Retinal pigment epithelial cell (primary cell): ENCODE measurements at regions not wholly inside any gene's neighbourhood (a gene's known extent, or its start where the extent isn't known, plus 50 kb on each side); places are given as distances from the start of the nearest gene placed in this dataset.

Experiments used
- DNase-seq: peaks from one replicate; pipeline ENCODE4 v3.0.0-alpha.2; 2010; ENCODE audit warnings: low read depth
- H3K4me3 ChIP-seq: 2 replicates; pipeline ENCODE4 v1.5.1; 2011; ENCODE audit warnings: mild to moderate bottlenecking, low read length, control low read depth, moderate library complexity
- TF ChIP-seq, protein P1 (sequence below): conservative IDR thresholded peaks from 2 replicates; pipeline ENCODE4 v1.5.1; 2011; ENCODE audit warnings: low read depth, low read length, control low read depth, inconsistent platforms

DNA sequence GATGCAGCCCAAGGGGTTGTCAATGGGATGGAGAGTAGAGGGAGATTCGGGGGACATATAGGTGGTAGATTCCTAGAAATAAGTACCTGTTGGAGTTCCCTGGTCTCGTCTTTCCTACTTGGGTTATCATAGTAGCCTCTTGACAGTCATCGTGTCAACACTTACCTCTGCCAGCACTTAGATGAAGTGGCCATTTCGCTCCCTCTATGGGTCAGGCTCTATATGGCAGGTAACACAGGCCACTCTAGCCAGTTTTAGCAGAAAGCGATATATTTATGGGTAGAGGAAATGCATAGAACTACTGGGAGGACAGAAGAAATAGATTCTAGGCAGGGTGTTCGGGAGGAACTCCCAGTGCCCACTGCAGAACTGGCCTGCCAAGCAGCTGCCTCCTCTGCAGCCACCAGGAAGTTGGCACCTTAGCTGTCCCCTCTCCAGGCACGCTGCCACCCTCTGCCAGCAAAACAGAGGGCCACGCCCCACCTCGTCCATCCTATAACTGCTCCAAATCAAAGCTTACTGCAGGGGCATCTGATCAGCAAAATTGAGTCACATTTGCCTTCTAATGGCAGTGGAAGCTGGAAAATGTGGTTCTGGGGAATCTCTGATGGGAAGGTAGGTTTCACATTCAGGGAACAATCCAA lies 181.3 kb downstream of the INSIG2 start:
- no peak overlapping the region for H3K4me3 ChIP-seq
- TF ChIP-seq, protein P1, sequence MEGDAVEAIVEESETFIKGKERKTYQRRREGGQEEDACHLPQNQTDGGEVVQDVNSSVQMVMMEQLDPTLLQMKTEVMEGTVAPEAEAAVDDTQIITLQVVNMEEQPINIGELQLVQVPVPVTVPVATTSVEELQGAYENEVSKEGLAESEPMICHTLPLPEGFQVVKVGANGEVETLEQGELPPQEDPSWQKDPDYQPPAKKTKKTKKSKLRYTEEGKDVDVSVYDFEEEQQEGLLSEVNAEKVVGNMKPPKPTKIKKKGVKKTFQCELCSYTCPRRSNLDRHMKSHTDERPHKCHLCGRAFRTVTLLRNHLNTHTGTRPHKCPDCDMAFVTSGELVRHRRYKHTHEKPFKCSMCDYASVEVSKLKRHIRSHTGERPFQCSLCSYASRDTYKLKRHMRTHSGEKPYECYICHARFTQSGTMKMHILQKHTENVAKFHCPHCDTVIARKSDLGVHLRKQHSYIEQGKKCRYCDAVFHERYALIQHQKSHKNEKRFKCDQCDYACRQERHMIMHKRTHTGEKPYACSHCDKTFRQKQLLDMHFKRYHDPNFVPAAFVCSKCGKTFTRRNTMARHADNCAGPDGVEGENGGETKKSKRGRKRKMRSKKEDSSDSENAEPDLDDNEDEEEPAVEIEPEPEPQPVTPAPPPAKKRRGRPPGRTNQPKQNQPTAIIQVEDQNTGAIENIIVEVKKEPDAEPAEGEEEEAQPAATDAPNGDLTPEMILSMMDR: peak; percentile 44
- DNase-seq: no peak

DNA sequence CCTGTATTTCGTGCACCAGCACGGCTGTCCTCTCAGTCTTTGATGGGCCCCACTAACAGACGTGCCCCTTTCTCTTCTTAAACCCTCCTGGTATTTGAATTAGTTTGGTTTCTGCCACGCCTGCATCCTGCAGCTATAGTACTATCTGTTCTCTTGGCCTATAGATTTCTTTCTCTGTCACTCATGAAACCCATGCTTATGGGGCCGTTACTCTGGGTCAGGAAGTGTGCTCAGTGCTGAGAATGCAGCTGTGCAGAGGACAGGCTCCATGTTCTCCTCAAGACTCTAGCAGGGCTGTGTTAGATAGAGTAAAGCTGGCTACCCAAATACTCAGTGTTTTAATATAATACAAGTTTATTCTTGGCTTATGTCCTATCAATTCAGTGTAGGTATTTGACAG lies 180.0 kb downstream of the INSIG2 start:
- TF ChIP-seq, protein P1: no peak
- DNase-seq: no peak
- H3K4me3 ChIP-seq: no peak overlapping the region

DNA sequence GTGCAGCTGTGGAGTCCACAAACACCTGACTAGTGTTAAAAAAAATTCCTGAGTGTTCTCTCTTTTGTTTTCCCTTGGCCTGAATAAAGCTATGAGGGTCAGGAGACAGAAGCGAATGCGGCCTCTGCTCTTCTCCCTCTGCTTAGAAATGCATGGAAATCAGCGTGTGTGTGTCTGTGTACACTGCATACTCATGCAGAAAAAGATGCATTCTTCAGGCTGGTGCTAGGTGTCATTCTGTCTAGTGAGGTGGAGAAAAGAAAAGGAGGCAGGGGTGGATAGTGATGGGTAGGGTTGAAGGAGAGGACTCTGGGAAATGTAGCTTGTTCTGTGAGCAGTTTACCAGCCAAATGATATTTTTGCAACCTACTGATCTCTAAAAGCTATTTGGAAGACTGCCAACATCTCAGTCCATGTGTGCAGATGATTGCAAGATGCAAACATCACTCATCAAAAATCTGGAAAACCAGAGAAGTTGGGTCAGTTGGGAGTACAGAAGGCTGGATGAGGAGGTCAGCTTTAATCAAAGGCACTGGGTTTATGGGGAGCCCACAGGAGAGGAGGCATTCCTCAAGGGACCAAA lies 177.7 kb downstream of the INSIG2 start:
- DNase-seq: no peak
- TF ChIP-seq, protein P1: no peak
- no peak overlapping the region for H3K4me3 ChIP-seq

DNA sequence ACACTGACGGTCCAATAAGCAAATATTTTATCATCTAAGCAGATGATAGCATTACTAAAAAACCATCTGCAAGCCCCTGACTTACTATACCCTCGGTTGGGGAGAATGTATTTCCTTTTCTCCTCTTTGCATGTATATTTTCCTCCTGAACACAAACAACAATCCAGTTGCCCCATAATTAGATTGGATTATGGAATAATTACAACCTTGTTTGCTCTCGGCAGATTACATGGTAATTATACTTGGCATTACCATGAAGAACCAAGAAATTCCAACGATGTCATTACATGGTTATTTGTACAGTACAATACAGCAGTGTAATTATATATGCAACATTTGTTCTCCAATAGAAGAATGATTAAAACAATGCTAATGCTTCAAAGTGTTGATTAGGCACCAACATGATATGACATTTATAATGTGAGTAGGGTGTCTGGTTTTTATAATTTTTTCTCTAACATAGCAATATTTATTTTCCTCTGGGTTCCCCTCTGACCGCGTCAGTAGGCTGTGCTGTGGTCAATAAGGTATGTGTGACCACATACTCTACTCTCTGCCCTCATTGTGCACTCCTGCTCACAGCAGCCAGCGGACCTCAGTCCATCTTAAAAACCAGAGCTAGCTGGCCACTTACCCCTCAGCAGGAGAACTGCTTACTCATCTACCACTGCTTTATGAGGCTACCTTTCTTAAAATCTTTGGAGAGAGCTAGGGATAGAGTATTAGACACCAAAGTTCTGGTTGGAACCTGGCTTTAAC lies 176.1 kb downstream of the INSIG2 start:
- no peak overlapping the region for H3K4me3 ChIP-seq
- DNase-seq: no peak
- TF ChIP-seq, protein P1: no peak

DNA sequence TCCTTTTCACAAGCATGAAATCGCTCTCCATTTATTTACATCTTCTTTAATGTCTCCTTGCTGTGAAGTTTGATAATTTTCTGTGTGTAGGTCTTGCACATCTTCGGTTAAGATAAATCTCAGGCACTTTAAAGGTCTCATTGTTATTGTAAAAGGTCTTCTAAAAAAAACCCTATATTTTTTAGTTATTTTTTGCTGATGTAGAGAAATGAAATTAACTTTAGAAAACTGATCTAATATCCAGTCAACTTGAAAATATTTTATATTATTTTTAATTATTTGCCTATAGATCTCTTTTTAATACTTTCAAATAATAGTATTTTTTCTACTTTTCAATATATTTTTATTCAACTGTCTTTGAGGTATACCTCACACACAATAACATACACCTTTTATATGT lies 169.4 kb downstream of the INSIG2 start:
- no peak for DNase-seq
- no peak overlapping the region for H3K4me3 ChIP-seq
- TF ChIP-seq, protein P1: no peak

DNA sequence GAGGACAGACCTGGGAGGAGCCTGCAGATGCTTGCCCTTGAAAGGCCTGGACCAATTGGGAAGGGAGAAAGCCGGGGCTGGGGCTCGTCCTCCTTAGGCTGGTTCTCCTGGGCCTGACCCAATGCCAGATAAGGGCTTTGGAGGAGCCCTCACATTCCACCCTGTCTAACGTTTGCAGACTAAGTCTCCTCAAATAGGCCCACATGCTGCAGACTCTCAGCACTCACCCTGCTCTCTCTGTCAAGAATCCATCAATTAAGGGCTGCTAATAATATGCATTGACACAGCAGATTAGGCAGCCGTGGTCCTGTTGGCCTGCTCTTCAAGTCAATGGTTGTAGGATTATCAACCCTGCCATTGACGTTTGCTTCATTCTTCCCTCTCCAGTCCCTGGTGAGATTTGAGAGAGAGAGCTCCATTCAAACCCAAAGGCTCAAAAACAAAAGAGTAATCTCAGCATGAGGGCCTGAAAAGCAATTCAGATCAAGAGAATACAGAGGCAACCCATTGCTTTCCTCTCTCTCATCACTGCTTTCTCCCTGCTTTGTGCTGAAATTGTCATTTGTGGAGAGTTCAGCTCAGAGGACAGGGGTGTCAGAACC lies 167.6 kb downstream of the INSIG2 start:
- TF ChIP-seq, protein P1: no peak
- DNase-seq: no peak
- H3K4me3 ChIP-seq: no peak overlapping the region
